GM12878 (cell line): ENCODE measurements at regions not wholly inside any gene's neighbourhood (a gene's known extent, or its start where the extent isn't known, plus 50 kb on each side); places are given as distances from the start of the nearest gene placed in this dataset.

Source experiments
- ATAC-seq: fragments of 200-7000 bp; cut with Tn5 transposase; 3 replicates; pipeline ENCODE4 v1.9.1; 2020; ENCODE audit warnings: mild to moderate bottlenecking, moderate library complexity
- BruUV-seq: library from RNA; stranded (reverse); fragments of 400-500 nt; replicated peaks from 2 replicates; lab custom pipeline; 2021; lab: Mats Ljungman, UMichigan
- CTCF ChIA-PET: fragments of 300-600 bp; sonication (Branson Sonifier 250); formaldehyde crosslinking; extraction: SDS; loops from one replicate; lab custom pipeline; 2021; ENCODE audit warnings: inconsistent platforms; lab: Yijun Ruan, JAX
- POLR2A ChIA-PET: fragments of 350-600 bp; formaldehyde crosslinking; extraction: SDS; loops from one replicate; lab custom pipeline; 2021; ENCODE audit warnings: inconsistent platforms; lab: Charles Lee
- RAD21 ChIA-PET: fragments of 300-600 bp; sonication (Branson Sonifier 250); formaldehyde crosslinking; loops from one replicate; lab custom pipeline; 2023; ENCODE audit warnings: antibody characterized with exemption; ENCODE audit not compliant: unreplicated experiment; lab: Charles Lee
- SMC1A ChIA-PET: fragments of 300-600 bp; sonication (Branson Sonifier 250); formaldehyde crosslinking; loops from one replicate; lab custom pipeline; 2023; ENCODE audit not compliant: unreplicated experiment, uncharacterized antibody; lab: Charles Lee
- DNase-seq: peaks from one replicate; pipeline ENCODE4 v3.0.0-alpha.2; 2011; ENCODE audit warnings: low read depth, low spot score
- FAIRE-seq: peaks from 3 replicates; lab custom pipeline; 2011; peaks lifted over from hg19 to GRCh38; lab: Jason Lieb, UNC
- H2AFZ ChIP-seq: 2 replicates; pipeline ENCODE4 v1.6.0; 2011; ENCODE audit warnings: low read depth, low read length, control low read depth; ENCODE audit not compliant: control insufficient read depth
- H3K27ac ChIP-seq: 2 replicates; pipeline ENCODE4 v1.5.1; 2011; ENCODE audit warnings: control low read depth; ENCODE audit not compliant: control insufficient read depth, insufficient read depth
- H3K27me3 ChIP-seq, 2 experiments: replicated peaks in 1 of 2; 2 replicates each; pipeline versions ENCODE4 v1.6.0 to v1.6.1; 2011; ENCODE audit warnings: low read length in 1 of 2; ENCODE audit not compliant: control insufficient read depth in 2 of 2, insufficient read depth in 2 of 2
- H3K36me3 ChIP-seq, 2 experiments: 2 replicates each; pipeline ENCODE4 v1.5.1; 2011; ENCODE audit warnings: low read length in 1 of 2; ENCODE audit not compliant: control insufficient read depth in 2 of 2, insufficient read depth in 2 of 2
- H3K4me1 ChIP-seq: 2 replicates; pipeline ENCODE4 v1.6.1; 2011; ENCODE audit warnings: mild to moderate bottlenecking, low read length, moderate library complexity, mixed read lengths; ENCODE audit not compliant: control insufficient read depth, insufficient read depth
- H3K4me2 ChIP-seq: 2 replicates; pipeline ENCODE4 v1.6.0; 2011; ENCODE audit warnings: control low read depth; ENCODE audit not compliant: control insufficient read depth, insufficient read depth
- H3K4me3 ChIP-seq: fragments of 200-600 bp; sonication (generic); 2 replicates; pipeline ENCODE4 v1.5.1; 2016
- H3K79me2 ChIP-seq: 2 replicates; pipeline ENCODE4 v1.6.0; 2011; ENCODE audit warnings: low read length; ENCODE audit not compliant: control insufficient read depth, insufficient read depth
- H3K9ac ChIP-seq: 2 replicates; pipeline ENCODE4 v1.8.0; 2011; ENCODE audit warnings: low read length, control low read depth, mixed read lengths; ENCODE audit not compliant: control insufficient read depth, insufficient read depth
- H3K9me3 ChIP-seq: replicated peaks from 3 replicates; pipeline ENCODE4 v1.5.1; 2011; ENCODE audit warnings: mild to moderate bottlenecking, low read length; ENCODE audit not compliant: control insufficient read depth, insufficient read depth
- H4K20me1 ChIP-seq: 2 replicates; pipeline ENCODE4 v1.6.0; 2011; ENCODE audit not compliant: control insufficient read depth, insufficient read depth
- BMI1 ChIP-seq: fragments of 450-650 bp; IDR thresholded peaks from 2 replicates; pipeline ENCODE4 v1.6.1; 2016; ENCODE audit warnings: mild to moderate bottlenecking, moderate library complexity, borderline replicate concordance
- EED ChIP-seq: sonication (generic); IDR thresholded peaks from 2 replicates; pipeline ENCODE4 v1.6.1; 2016; ENCODE audit warnings: antibody characterized with exemption, low read depth
- IKZF2 ChIP-seq, 2 experiments: fragments of 450-650 bp; IDR thresholded peaks; 2 replicates each; pipeline ENCODE4 v1.6.1; 2017; ENCODE audit warnings: mild to moderate bottlenecking in 2 of 2, moderate library complexity in 2 of 2
- SMARCA5 ChIP-seq: fragments of 450-650 bp; IDR thresholded peaks from 2 replicates; pipeline ENCODE4 v1.6.1; 2017; ENCODE audit warnings: mild to moderate bottlenecking
- TCF3 ChIP-seq: IDR thresholded peaks from 2 replicates; pipeline ENCODE4 v1.6.1; 2012; ENCODE audit warnings: low read depth, mild to moderate bottlenecking, low read length, borderline replicate concordance; ENCODE audit not compliant: insufficient read depth
- WGBS: methylation state at CpG from one replicate; pipeline ENCODE4 v1.1.6; 2016; ENCODE audit warnings: low lambda C conversion rate; ENCODE audit not compliant: insufficient replicate concordance, insufficient coverage; ENCODE audit errors: missing lambda C conversion rate; 5-methylcytosine and 5-hydroxymethylcytosine counted together
- in situ Hi-C: fragments of 300-500 bp; cut with MboI; formaldehyde crosslinking; loops from 9 replicates; pipeline ENCODE4 v1.14.3; 2018; ENCODE audit warnings: mixed read lengths
- intact Hi-C: fragments of 100-400 bp; cut with micrococcal nuclease; formaldehyde crosslinking; loops from one replicate; pipeline ENCODE4 v1.14.2; 2022; ENCODE audit not compliant: unreplicated experiment

DNA sequence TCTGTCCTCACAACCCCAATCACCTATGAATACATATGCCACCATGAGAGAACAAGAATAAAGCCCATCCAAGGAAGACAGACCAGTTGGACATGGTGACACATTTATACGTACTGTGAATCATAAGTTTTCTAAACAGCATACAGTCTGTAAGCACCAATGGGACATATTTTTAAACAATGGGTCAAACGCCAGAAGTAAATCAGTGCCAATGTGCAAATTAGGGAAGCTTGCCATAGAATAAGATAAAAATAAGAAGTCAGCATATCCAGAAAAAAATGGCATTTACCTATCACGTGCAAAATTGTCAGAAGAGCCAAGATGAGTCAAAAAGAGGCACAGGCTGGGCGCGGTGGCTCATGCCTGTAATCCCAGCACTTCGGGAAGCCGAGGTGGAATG lies 910.4 kb downstream of the SORCS1 start:
- DNase-seq (no peak), ATAC-seq (no peak), FAIRE-seq (no peak)
- ChIA-PET CTCF (no interaction called here), POLR2A (no interaction called here), RAD21 (no interaction called here), SMC1A (interaction anchor here (1.4 kb wide), 1 partner anchor 27 kb away, joined by 3 read pairs; no protein-coding TSS in a partner anchor)
- BruUV-seq: no TSS peak
- Histone ChIP-seq H3K27me3 (no peaks in the 10 kb centered on the region), H3K9me3 (no peaks in the 10 kb centered on the region), H2AFZ (no peak overlapping the region), H3K27ac (no peak overlapping the region), H3K36me3 (no peaks in the 10 kb centered on the region), H4K20me1 (no peaks in the 10 kb centered on the region), H3K79me2 (no peaks in the 10 kb centered on the region), H3K4me1 (no peaks in the 10 kb centered on the region), H3K4me2 (no peak overlapping the region), H3K9ac (no peak overlapping the region), H3K4me3 (no peak overlapping the region)
- TF ChIP-seq TCF3 (no peak), SMARCA5 (no peak), BMI1 (no peak), EED (no peak)
- intact Hi-C loops (no loop called here), in situ Hi-C loops (no loop called here)
- WGBS: 7% methylated on average over 7 of the region's 7 CpGs

DNA sequence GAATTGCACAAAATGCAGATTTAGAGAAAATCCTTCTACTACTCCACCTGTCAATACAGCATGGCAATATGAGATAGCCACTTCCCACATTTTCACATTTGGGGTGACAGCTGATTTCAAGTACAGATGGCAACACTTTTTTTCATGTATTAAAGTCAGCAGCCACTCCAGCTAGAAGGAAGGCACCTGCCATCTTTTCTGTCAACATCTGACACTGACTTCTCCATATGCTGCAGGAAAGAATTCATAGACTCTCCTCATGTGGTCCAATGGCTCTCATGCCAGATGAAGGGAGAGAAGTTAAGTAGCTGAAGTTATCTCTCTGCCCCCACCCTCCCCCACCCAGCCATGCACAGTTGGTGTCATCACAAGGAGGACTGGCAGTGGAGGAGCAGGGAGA lies 912.0 kb downstream of the SORCS1 start:
- in situ Hi-C loops (no loop called here), intact Hi-C loops (no loop called here)
- TF ChIP-seq IKZF2 (IDR thresholded peaks at IDR 0.05): no peak
- Histone ChIP-seq H3K27ac (no peak overlapping the region), H3K9me3 (no peaks in the 10 kb centered on the region), H3K9ac (no peak overlapping the region), H4K20me1 (no peaks in the 10 kb centered on the region), H3K79me2 (no peaks in the 10 kb centered on the region), H3K4me1 (no peaks in the 10 kb centered on the region), H2AFZ (no peak overlapping the region), H3K4me2 (no peak overlapping the region), H3K27me3 (no peaks in the 10 kb centered on the region), H3K4me3 (no peak overlapping the region), H3K36me3 (no peaks in the 10 kb centered on the region)
- no peak for DNase-seq
- ChIA-PET CTCF (no interaction called here), RAD21 (no interaction called here), POLR2A (no interaction called here), SMC1A (no interaction called here)
- BruUV-seq: no TSS peak
- FAIRE-seq: no peak
- no peak for ATAC-seq
